ENCODE measurements at regions not wholly inside any gene's neighbourhood (a gene's known extent, or its start where the extent isn't known, plus 50 kb on each side); places are given as distances from the start of the nearest gene placed in this dataset.
A peak's percentile ranks its signal among the peaks of the same experiment; 100 is the strongest.

DNA sequence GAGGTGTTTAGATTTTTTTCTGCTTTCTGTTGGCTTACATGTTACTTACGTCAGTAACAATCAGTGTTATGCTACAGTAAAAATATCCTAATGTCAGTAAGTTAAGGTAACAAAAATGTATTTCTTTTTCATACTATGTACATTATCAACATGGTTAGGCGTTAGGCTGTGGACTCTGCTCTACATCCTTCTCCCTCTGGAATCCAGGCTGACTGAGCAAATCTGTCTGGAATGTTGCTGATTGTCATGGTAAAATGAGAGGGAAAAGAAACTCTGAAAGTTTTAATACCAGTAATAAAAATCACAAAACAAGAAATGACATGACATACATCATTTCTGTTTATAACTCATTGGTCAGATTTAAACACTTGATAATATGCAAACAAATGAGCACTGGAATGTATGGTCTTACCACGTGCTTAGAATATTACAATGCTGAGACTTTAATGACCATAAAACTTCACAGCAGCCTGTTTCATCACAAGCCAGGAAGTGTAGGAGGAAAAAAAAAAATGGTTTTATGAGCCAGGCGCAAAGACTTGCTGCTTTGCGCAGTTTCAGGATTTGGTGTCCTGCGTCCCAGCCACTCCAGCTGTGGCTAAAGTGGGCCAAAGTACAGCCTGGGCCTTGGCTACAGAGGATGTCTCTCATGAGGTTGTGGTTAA is 252.4 kb downstream of the FSIP2 start:
- no peak for DNase-seq

DNA sequence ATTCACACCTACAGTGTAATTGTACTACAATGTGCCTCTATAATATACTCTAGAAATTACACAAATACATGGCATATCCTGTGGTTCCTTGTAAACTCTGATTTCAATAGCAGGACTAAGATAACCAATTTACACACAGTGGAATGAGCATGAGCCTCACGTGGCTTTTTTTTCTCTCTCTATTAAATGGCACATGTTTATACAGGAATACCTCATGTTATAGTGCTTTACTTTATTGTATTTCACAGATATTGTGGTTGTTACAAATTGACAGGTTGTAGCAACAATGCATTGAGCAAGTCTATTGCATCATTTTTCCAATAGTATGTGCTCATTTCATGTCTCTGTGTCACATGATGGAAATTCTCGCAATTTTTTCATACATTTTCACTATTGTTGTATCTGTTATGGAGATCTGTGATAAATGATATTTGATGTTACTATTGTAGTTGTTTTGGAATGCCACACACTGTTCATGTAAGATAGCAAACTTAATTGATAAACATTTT is 260.0 kb downstream of the FSIP2 start:
- DNase-seq = no peak

DNA sequence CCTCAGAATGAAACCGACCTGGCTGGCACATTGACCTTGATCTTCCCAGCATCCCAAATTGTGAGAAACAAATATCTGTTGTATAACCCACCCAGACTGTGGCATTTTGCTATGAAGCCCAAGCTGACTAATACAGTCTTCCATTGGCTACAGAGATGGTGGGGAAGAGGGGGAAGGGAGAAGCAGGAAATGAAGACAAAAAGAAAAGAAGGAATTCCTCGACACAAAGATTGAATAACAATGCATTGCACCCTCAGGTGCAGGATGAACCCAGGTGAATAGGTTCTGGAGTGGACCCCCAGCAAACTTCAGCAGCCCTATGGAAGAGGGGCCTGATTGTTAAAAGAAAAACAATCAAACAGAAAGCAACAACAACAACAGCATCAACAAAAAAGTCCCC is 270.7 kb downstream of the FSIP2 start:
- DNase-seq = no peak

- DNase-seq = no peak
These were observed 278.7 kb downstream of the FSIP2 start for GRCh38 chr2:186017278-186017677.

DNA sequence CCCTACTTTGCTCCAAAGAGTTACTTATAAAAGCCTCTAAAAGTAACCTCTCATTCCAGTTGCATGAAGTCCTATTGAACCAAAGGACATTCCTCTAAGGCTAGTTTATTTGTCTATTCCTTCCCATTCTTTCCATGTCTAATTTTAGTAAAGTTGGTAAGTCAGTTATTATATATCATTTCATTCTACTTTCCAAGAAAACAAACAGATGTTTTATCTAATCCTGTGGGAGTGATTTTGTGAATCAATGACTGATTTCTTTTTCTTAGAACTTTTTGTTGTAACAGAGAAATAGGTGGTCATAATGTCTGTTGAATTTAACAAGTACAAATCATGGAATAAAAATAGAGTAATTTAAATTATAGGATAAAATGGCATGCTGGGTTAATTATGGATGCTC is 286.3 kb downstream of the FSIP2 start:
- no peak for DNase-seq

DNA sequence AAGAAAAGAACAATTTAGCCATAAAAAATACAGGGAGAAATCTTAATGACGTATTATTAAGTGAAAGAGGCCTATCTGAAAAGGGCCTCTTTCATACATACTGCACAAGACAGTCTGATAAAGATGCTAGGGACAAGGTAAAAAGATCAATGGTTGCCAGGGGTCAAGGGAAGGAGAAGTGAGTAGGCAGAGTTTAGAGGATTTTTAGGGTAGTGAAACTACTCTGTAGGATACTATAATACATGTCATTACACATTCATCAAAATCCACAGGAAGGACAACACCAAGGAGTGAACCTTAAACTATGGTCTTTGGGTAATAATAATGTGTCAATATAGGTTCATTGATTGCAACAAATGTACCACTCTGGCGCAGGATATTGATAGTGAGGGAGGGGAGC is 289.3 kb downstream of the FSIP2 start:
- DNase-seq = no peak

DNA sequence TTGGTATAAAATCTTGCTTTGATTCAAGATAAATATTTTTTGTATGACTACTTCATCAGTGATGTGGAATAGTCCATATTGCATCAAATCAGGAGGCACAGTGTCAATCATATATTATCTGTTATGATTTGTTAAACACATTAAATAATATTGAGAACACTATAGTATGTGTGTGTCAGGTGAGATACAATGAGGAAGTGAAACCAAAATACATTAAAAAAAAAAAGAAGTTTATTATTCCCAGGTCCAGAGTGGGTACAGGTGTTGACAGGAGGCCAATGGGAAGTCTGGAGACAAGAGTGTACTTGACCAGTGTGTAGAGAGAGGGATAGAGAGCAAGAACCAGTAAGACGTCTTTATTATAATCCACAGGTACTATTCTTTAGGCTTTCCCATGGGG is 292.6 kb downstream of the FSIP2 start:
- no peak for DNase-seq

- no peak for DNase-seq
These were observed 293.6 kb downstream of the FSIP2 start for GRCh38 chr2:186032102-186032738.

DNA sequence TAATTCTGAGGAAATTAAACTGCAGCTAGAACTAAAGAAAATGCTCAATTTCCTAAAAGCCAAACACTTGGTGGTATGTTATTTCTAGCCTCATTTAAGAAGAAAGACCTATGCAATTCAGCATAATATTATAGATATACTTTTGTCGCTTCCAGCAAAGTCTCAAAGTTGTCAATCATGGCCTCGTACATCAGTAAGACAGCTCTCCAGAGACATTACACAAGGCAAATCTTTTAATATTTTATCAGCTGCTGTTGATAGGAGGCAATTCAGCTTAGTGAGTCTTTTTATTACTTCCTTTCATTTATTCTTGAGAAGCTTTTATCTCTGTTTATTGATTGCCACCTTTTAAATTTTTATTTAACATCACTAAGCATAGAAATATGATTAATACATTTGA is 294.3 kb downstream of the FSIP2 start:
- no peak for DNase-seq

DNA sequence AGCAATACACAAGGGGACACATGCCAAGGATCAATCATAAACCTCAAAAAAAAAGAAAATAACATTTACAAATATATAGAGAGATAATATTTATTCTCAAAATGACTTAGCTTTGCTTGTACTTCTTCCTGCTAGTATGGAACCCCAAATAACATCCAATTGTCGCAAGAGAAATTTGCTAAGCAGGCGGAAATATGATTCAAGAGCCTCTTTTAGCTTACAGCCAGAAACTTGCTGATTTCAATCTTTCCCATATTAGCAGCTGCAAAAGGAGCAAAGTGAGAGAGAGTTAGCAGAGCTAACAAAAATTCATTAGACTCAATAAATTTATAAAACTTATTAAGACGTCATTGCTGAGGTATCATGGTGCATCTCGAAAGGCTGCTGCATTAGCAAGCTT is 294.9 kb downstream of the FSIP2 start:
- no peak for DNase-seq

DNA sequence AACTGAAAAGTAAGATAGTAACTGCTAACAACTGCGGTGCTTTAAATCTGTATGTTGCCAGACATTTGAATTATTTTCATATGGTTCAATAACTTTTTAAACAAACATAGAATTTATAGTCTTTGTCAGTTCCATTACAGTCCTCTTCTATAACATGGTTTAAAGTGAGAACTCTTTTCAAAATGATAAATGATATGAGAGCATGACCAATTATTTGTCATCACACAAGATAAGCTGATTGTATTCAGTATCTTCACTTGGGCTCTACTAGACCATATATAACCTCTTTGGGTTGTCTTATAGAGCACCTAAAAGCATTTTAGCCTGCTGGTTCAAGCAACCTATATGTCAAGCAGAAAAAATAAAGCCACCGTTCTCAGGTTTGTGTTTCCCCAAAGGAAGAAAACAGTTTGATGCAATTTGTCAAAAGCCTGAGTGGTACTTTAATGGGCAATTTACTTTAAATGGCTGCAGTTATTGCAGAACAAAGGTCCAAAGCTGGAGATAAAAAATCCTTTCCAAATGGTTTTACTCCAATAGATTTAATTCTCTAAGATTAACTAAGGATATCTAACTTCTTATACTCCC is 298.4 kb downstream of the FSIP2 start:
- peak; percentile 26 for DNase-seq

DNA sequence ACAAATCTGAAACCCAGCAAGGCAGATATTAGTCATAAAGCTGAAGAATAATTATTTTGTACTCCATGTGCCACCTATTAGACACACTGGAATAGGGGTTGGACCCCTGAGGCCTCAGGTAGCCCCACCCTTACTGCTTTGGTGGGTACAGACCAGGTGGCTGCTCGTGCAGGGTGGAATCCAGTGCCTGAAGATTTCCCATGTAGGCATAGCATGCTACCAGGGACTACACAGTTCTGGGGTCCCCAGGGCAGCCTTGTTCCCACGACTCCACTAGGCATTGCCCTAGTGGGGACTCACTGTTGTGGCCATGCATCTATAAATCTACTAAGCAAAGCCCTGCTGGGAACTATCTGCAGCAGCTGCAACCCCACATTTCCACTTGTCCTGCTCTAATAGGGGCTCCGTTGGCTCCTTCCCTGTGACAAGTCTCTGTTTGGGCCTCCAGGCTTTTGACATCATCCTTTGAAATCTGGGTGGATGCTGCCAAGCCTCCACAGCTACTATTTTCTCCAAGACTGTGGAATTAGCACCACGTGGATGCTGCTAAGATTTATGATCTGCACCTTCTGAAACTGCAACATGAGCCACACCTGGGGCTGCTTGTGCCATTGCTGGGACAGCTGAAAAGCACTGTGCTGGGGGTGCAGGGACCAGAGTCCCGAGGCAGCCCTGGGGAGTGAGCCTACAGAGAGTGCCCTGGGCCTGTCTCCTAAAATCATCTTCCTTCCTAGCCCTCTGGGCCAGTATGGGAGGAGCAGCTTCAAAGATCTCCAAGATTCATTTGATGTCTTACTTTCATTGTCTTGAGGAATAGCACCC is 303.8 kb downstream of the FSIP2 start:
- no peak for DNase-seq

- no peak for DNase-seq
These were observed 306.2 kb downstream of the FSIP2 start for GRCh38 chr2:186044761-186045160.

- no peak for DNase-seq
These were observed 314.3 kb downstream of the FSIP2 start for GRCh38 chr2:186052930-186053329.

- peak; percentile 16 for DNase-seq
These were observed 320.0 kb downstream of the FSIP2 start for GRCh38 chr2:186058614-186059013.

- no peak for DNase-seq
These were observed 320.5 kb downstream of the FSIP2 start for GRCh38 chr2:186059096-186059495.

GRCh38 chr2:186060744-186061440 is 322.3 kb downstream of the FSIP2 start:
- no peak for DNase-seq

DNA sequence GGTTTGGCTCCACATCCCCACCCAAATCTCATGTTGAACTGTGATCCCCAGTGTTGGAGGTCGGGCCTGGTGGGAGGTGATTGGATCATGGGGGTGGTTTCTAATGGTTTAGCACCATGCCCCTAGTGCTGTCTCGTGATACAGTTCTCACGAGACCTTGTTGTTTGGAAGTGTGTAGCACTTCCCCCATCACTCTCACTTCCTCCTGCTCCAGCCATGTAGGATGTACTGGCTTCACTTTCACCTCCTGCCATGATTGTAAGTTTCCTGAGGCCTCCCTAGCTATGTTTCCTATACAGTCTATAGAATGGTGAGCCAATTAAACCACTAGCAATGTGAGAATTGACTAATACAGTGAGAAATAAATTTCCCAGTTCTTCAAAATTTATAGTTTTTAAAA is 325.9 kb downstream of the FSIP2 start:
- no peak for DNase-seq

GRCh38 chr2:186065491-186065890 is 326.9 kb downstream of the FSIP2 start:
- no peak for DNase-seq

DNA sequence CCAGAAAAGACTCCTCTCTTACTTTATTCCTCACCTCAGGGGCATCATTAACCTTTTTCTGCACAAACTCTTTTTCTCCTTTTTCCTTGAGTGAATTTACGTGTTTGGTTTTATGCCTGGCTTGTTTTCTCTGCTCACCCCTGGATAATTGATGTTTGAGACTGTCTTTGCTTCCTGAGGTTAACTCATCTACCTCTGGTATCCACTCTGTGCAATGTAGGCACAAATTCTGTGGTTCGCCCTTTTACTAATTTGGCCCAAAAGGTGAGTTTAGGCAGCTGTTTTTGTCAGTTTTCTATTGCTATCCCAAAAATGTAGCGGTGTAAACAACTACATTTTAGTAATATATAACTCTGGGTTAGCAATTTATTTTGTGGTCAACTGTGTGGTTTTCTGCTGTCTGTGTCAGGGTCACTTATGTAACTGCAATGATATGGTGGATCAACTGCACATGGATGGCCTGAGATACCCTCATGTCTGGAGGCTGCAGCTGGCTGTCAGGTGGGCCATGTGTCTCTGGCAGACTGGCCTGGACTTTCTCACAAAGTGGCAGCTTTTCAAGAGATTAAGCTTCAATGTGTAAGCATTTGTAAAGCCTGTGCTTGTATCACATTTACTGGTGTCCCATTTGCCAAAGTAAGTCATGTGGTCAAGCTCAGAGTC is 329.7 kb downstream of the FSIP2 start:
- no peak for DNase-seq

DNA sequence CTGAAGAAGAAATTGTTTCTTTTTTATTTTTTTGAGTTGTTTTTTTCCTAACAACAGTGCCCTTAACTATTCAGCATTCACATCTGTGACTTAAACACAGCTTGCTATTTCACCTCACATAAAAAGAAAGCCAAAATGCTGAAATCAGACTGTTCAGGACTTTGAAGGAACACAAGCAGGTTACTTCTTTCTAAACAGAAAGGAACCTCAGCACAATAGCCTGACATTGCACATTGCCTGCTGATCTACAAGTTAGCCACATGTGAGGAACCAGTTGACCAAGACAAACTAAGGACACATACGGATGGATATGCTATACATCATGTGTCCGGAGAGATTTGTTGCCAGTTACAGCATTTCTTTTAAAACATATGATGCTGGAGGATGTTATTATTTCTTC is 331.1 kb downstream of the FSIP2 start:
- no peak for DNase-seq

DNA sequence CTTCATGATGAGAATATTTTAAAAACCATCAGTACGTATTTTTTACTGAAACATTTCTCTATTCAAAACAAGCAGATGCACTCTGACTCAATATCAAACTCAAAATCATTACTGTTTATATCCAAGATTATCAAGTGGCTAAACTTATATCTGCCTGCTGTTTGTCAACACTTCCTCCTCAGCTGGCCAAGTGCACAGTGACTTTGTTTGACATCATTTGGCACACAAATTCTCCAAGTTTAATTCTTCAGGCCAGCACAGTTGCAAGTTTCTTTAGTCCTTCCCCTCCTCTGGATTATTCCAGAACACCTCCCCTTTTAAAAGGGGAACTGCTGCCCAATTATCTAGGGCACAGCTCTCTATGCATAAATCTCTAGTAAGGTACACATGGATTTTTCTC is 346.6 kb downstream of the FSIP2 start:
- DNase-seq = no peak
